IMR-90 (cell line): ENCODE measurements at regions not wholly inside any gene's neighbourhood (a gene's known extent, or its start where the extent isn't known, plus 50 kb on each side); places are given as distances from the start of the nearest gene placed in this dataset.
"Not testable (repeated sequence)": the region's sequence is repeated elsewhere in the genome, so short reads cannot be mapped to it uniquely, and the experiment has no call there.

Source experiments
- FOS ChIP-seq: fragments of 150-350 bp; IDR thresholded peaks from 2 replicates; pipeline ENCODE4 v1.6.1; 2016; ENCODE audit warnings: low read depth, low read length
- NFE2L2 ChIP-seq: fragments of 150-350 bp; IDR thresholded peaks from 2 replicates; pipeline ENCODE4 v1.6.1; 2016; ENCODE audit warnings: low read depth, mild to moderate bottlenecking, low read length
- POLR2A ChIP-seq: IDR thresholded peaks from 2 replicates; pipeline ENCODE4 v1.6.1; 2012; ENCODE audit warnings: mild to moderate bottlenecking, low read depth, low read length
- RAD21 ChIP-seq: IDR thresholded peaks from 2 replicates; pipeline ENCODE4 v1.6.1; 2012; ENCODE audit warnings: low read length, improper control_type of control experiment
- SMC3 ChIP-seq: fragments of 150-350 bp; IDR thresholded peaks from 2 replicates; pipeline ENCODE4 v1.6.1; 2016; ENCODE audit warnings: low read depth, mild to moderate bottlenecking, antibody characterized with exemption, low read length, moderate library complexity
- TF ChIP-seq, protein P1 (sequence below): conservative IDR thresholded peaks from 2 replicates; pipeline ENCODE4 v1.5.1; 2012; ENCODE audit warnings: mild to moderate bottlenecking, low read depth, low read length, improper control_type of control experiment
- TF ChIP-seq, protein P2 (sequence below): fragments of 150-350 bp; IDR thresholded peaks from 2 replicates; pipeline ENCODE4 v1.6.1; 2017; ENCODE audit warnings: mild to moderate bottlenecking, antibody characterized with exemption, low read length, low read depth

- TF ChIP-seq, protein P1, sequence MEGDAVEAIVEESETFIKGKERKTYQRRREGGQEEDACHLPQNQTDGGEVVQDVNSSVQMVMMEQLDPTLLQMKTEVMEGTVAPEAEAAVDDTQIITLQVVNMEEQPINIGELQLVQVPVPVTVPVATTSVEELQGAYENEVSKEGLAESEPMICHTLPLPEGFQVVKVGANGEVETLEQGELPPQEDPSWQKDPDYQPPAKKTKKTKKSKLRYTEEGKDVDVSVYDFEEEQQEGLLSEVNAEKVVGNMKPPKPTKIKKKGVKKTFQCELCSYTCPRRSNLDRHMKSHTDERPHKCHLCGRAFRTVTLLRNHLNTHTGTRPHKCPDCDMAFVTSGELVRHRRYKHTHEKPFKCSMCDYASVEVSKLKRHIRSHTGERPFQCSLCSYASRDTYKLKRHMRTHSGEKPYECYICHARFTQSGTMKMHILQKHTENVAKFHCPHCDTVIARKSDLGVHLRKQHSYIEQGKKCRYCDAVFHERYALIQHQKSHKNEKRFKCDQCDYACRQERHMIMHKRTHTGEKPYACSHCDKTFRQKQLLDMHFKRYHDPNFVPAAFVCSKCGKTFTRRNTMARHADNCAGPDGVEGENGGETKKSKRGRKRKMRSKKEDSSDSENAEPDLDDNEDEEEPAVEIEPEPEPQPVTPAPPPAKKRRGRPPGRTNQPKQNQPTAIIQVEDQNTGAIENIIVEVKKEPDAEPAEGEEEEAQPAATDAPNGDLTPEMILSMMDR, result not testable (repeated sequence)
- TF ChIP-seq NFE2L2, SMC3, POLR2A, RAD21, FOS: not testable (repeated sequence)
- TF ChIP-seq, protein P2, sequence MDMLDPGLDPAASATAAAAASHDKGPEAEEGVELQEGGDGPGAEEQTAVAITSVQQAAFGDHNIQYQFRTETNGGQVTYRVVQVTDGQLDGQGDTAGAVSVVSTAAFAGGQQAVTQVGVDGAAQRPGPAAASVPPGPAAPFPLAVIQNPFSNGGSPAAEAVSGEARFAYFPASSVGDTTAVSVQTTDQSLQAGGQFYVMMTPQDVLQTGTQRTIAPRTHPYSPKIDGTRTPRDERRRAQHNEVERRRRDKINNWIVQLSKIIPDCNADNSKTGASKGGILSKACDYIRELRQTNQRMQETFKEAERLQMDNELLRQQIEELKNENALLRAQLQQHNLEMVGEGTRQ, result not testable (repeated sequence)
Measured at GRCh38 chr6:85750146-85750545, 107.5 kb upstream of the SYNCRIP start.
